ENCODE measurements at regions not wholly inside any gene's neighbourhood (a gene's known extent, or its start where the extent isn't known, plus 50 kb on each side); places are given as distances from the start of the nearest gene placed in this dataset.

DNA sequence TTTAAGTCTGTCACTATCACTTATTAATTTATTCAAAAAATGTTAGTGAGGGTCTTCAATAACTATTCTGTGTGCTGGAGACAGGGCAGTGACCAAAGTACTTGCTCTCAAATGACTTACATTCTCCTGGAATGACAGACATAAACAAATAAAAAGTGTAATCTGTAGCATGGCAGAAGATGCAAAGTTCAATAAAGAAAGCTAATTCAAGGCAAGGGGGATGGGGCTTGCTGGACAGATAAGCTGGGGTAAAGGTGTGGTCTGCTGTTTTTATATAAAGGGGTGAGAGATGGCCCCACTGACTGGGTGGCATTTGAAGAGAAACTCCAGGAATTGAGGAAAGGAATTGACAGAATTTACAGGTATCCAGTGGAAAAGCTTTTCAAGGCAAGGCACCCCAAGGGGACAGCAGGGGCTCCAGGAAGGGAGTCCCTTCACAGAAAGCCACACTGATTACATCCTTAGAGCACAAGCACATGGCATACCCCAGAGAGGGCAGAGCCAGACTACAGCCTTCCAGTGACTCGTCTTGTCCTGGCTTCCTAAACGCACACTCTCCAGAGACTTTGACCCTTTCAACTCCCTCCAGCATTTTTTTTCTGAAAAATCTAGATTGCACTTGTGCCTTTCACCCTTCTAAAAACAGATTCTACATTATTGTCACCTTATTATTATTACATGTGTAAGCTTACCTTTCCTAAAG, 123.7 kb upstream of the HS3ST3A1 start:
- H3K27ac ChIP-seq: no peak overlapping the region
- no peak for TF ChIP-seq ZFX (IDR thresholded peaks at IDR 0.05)

DNA sequence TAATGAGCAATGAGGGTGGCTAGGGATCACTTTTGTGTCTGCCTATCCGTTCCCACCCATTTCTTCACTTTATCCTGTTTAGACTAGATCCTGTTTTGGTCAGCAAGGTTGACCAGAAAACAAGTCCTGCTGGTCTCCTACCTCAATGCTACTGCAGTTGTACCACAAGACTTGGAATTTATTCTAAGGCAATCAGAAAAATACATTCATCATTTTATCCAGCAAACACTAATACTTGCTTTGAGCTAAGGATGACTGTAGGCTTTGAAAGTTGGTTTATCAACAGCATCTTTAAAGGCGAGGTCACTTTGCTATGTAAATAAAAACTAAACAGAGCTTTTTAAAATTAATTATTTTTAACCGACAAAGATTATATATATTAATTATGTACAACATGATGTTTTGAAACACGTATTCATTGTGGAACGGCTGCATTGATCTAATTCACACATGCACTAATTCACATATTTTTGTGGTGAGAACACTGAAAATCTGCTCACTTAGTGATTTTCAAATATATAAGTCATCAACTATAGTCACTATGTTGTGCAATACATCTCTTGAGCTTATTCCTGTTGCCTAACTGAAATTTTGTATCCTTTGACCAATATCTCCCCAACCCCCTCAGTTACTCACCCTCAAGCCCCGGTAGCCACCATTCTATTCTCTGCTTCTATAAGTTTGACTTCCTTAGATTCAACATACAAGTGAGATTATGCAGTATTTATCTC, 125.9 kb upstream of the HS3ST3A1 start:
- H3K27ac ChIP-seq: no peak overlapping the region
- TF ChIP-seq ZFX (IDR thresholded peaks at IDR 0.05): no peak
- TF ChIP-seq, protein P1, sequence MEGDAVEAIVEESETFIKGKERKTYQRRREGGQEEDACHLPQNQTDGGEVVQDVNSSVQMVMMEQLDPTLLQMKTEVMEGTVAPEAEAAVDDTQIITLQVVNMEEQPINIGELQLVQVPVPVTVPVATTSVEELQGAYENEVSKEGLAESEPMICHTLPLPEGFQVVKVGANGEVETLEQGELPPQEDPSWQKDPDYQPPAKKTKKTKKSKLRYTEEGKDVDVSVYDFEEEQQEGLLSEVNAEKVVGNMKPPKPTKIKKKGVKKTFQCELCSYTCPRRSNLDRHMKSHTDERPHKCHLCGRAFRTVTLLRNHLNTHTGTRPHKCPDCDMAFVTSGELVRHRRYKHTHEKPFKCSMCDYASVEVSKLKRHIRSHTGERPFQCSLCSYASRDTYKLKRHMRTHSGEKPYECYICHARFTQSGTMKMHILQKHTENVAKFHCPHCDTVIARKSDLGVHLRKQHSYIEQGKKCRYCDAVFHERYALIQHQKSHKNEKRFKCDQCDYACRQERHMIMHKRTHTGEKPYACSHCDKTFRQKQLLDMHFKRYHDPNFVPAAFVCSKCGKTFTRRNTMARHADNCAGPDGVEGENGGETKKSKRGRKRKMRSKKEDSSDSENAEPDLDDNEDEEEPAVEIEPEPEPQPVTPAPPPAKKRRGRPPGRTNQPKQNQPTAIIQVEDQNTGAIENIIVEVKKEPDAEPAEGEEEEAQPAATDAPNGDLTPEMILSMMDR (conservative IDR thresholded peaks at IDR 0.05): no peak

DNA sequence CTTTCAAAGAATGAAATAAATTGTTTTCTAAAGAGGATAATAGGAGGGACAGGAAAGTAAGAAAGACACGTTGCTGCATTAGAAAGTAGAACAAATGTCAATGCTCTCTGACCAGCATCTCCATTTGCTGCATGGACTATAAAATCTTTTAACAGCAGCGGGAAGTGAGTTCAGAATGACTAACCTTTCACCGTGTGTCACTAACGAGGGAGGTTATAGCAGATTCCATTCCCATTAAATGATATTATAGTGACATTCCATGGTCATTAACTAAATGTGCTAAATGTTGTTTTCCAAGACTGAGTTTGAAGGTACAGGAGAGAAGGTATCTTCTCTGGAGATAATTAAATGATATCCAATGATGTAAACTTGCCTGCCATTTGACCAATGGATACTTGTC, 127.1 kb upstream of the HS3ST3A1 start:
- TF ChIP-seq ZFX (IDR thresholded peaks at IDR 0.05): no peak
- TF ChIP-seq, protein P1 (conservative IDR thresholded peaks at IDR 0.05): no peak
- H3K27ac ChIP-seq: no peak overlapping the region

DNA sequence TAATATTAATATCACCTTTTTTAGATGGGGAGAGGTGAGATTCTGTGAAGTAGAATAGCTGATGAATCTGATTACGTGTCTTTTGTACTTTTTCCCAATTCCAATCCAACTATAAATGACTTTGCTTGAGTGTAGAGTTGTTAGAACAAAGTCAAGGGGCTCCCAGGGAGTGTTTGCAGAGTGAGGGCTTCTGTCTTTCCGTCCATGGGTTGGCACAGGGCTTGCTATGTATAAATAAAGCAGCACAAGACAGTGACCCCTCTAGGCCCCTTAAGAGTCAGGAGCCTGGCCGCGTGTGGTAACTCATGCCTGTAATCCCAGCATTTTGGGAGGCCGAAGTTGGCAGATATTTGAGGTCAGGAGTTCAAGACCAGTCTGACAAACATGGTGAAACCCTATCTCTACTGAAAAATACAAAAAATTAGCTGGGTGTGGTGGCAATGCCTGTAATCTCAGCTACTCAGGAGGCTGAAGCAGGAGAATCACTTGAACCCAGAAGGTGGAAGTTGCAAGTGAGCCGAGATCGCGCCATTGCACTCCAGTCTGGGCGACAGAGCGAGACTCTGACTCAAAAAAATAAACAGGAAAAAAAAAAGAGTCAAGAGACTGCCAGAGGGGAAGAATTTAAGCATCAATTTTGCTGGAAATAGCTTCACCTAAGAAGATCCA, 127.9 kb upstream of the HS3ST3A1 start:
- no peak for TF ChIP-seq ZFX (IDR thresholded peaks at IDR 0.05)
- TF ChIP-seq, protein P1 (conservative IDR thresholded peaks at IDR 0.05): no peak
- H3K27ac ChIP-seq: no peak overlapping the region

DNA sequence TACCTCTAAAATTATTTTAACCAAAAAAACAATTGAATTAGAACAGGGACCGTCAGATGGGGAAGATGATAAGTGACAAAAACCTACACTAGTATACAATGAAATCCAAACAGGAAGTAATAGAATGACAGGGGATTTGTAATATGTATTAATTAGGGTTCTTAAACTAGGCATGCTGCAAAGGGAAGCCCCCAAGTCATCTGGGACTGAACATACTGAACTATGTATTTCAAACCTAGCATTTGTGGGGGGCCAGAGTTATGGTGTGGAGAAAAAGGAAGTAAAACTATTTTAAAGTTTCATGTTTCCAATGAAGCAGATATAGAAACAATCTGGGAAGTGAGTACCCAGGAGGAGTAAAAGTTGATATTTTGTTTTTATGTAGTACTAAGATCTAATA, 133.2 kb upstream of the HS3ST3A1 start:
- TF ChIP-seq, protein P1 (conservative IDR thresholded peaks at IDR 0.05): no peak
- no peak for TF ChIP-seq ZFX (IDR thresholded peaks at IDR 0.05)
- no peak overlapping the region for H3K27ac ChIP-seq

DNA sequence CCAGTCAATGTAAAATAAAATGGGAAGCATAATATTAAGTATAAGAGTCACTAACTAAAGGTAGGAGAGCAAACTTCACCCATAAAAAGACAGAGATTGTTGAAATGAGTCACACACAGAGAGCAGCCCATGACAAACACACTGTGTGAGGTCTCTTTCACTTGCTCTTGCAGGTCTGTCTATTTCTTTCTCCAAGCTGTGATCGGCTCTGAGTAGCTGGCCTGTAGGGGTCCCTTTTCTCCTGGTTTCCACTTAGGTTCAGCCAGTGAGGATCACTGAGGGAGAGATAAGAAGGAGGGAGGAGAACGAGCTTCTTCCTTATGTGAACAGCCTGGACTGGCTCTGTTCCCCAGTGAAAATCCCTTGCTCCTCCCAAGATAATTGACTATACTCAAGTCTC, 133.7 kb upstream of the HS3ST3A1 start:
- no peak for TF ChIP-seq ZFX (IDR thresholded peaks at IDR 0.05)
- TF ChIP-seq, protein P1 (conservative IDR thresholded peaks at IDR 0.05): 0 out of 2 replicates have a peak, but pooled peaks have one; percentile 6
- H3K27ac ChIP-seq: no peak overlapping the region

DNA sequence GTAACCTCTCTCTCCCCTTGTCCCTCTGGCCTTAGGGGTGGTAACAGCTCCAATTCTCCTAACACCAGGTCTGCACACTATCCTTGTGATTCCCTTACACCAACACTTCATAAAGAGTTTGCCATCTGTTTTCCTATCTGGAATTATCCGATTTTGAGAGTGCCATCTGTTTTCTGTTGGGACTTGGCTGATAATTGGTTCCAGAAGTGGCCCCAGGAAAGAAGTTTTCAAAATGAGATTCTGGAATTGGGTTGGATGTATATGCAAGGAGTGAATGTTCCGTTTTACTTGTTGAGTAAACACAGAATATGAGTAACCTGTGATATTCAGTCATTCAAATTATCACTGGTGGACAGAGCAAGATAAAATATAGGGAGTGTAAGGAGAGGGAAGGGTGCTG, 134.1 kb upstream of the HS3ST3A1 start:
- no peak overlapping the region for H3K27ac ChIP-seq
- TF ChIP-seq, protein P1 (conservative IDR thresholded peaks at IDR 0.05): no peak
- no peak for TF ChIP-seq ZFX (IDR thresholded peaks at IDR 0.05)

Measured in C4-2B (cell line).